GM21526 (cell line): ENCODE measurements at regions not wholly inside any gene's neighbourhood (a gene's known extent, or its start where the extent isn't known, plus 50 kb on each side); places are given as distances from the start of the nearest gene placed in this dataset.
"Not testable (repeated sequence)": the region's sequence is repeated elsewhere in the genome, so short reads cannot be mapped to it uniquely, and the experiment has no call there.

Source experiments
- ATAC-seq: cut with Tn5 transposase; IDR thresholded peaks from one replicate; pipeline ENCODE4 v1.9.1; 2021; ENCODE audit warnings: moderate library complexity; ENCODE audit not compliant: unreplicated experiment, low FRiP score

DNA sequence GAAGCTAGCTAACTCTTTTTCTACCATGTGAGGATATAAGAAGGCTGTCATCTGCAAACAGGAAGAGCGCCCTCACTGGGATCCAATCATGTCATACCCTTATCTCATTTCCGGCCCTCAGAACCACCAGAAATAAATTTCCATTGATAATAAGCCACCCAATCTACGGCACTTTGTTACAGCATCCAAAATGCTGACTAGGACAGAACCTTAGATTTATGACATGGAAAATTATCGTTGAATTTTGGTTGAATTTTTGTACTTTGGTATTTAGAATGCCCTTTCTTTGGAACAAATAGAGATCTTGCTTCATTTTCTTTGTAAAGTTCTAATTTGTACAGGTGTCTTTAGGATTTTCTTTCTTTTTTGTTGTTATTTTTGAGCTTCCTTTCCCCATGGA is 53.3 kb upstream of the CYLC2 start:
- no peak for ATAC-seq

DNA sequence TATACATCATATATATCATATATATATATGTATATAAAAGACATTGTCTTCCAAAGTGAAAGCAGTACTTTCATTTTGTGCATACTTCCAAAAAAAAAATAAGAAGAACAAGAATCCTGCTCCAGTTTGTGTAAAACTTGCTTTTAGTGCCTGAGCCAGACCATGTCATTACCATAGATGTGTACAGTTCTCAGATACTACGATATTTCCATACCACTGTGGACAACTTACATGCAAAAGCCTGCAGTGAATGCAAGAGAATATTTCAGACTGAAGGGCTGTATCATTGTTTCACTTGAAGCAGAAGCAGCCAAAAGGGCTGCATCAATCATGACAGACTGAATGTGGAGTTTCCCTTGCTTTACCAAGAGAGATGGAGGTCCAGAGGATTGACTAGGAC is 72.6 kb upstream of the CYLC2 start:
- ATAC-seq: no peak

DNA sequence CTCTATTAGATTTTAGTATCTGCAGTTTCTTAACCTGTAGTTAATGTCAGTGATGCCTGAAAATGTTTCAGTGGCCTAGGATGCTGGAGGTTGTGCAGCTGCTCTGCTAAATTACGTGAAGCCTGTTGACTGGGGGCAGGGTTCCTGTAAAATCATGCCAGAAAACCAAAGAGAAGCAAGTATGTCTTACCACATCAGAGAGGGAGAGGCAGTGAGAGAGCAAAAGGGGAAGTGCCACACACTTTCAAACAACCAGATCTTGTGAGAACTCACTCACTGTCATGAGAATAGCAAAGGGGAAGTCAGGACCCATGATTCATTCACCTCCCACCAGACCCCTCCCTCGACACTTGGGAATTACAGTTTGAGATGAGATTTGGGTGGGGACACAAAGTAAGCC is 83.9 kb upstream of the CYLC2 start:
- ATAC-seq: no peak

DNA sequence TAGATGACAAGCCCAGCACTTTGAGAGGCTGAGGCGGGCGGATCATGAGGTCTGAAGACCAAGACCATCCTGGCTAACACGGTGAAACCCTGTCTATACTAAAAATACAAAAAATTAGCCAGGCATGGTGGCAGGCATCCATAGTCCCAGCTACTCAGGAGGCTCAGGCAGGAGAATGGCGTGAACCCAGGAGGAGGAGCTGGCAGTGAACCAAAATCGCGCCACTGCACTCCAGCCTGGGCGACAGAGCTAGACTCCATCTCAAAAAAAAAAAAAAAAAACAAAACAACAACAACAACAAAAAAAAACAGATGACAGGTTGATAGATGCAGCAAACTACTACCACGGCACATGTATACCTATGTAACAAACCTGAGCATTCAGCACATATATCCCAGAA is 89.3 kb upstream of the CYLC2 start:
- not testable (repeated sequence) for ATAC-seq

DNA sequence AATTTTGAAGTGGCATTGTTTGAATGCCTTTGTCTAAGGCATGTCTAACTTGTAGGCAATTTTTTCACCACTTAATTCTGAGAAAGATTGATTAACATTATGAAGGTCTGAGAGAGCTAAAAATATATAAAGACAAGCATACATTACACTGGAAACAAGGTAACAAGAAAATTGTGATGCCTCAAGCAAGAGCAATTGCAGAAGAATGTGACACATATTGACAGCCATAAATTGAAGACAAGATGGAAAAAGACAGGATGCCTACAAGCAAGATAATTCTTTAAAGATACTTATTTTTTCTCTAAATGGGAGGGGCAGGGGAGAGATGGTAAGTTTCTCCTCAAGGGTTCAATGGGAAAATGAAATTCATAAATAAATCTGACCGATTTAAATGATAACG is 103.1 kb upstream of the CYLC2 start:
- ATAC-seq: no peak

DNA sequence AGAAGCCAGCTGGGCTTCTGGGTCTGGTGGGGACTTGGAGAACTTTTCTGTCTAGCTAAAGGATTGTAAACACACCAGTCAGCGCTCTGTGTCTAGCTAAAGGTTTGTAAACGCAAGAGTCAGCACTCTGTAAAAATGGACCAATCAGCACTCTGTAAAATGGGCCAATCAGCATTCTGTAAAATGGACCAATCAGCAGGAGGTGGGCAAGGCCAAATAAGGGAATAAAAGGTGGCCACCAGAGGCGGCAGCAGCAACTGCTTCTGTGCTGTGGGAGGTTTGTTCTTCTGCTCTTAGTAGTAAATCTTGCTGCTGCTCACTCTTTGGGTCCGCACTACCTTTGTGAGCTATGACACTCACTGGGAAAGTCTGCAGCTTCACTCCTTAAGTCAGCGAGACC is 106.4 kb upstream of the CYLC2 start:
- ATAC-seq: not testable (repeated sequence)

DNA sequence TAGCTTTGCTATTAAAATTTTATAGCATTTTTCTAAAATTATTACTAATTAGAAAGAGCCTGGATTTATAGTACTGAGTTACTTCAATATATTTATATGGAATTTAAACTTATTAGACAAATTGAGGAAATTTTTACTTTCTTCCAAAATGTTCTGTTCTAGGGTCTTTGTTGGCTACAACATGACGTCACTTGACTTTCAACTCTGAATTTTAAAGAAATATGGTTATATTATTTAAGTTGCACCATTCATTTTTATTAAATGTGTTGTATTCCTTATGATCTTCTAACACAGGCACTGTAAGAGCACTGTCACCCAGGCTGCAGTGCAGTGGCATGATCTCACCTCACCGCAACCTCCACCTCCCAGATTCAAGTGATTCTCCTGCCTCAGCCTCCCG is 119.4 kb upstream of the CYLC2 start:
- ATAC-seq: no peak

DNA sequence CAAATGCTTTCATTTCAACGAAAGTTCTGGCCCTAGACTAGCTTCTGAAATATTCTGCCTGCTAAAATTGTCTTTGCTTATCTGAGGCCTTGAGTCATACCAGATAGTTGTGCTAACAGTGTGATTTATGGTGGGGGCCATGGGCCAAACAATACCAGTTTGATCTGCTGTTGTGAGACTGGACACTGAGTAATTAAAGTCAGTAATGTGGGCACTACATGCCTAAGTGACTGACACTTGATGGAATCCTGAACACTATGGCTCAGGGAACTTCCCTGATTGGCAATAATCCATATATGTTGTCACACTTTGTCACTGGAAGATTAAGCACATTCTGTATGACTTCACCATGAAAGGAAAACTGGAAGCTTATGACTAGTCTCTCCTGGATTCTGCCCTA is 127.6 kb upstream of the CYLC2 start:
- no peak for ATAC-seq

DNA sequence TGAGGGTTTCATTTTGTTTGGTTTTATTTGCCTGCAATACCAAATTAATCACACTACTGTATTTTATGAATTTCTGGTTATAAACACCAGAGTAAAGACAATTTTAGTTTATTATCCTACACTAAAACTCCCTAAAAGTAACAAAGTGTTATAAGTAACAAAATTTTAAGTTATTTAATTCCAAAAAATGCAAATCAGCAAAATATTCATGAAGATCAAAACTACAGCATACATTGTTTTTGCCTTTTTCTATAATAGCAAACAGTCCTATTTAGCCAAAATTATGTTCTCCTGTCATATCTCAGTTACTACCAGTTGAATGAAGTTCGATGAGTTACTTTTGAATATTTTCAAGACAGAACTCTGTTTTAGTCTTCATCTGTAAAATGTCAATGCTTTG is 132.7 kb upstream of the CYLC2 start:
- ATAC-seq: no peak

DNA sequence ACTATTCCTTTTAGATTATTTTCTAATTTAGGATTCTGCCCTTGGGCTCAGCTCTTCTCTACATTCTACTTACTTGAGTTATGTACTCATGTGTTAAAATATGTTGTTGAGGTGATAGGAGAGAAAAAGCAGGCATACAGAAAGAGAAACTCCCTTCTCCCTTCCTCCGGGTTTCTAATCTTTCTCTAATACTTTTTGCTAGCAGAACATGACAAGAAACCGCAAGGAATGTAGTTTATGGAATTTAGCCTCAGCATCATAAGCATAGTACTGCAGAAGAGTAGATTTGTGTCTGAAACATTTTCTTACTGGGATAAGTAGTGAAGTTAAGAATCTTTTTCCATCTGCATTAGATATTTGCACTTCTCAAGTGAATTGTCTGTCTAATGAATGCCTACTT is 139.5 kb upstream of the CYLC2 start:
- ATAC-seq: no peak

DNA sequence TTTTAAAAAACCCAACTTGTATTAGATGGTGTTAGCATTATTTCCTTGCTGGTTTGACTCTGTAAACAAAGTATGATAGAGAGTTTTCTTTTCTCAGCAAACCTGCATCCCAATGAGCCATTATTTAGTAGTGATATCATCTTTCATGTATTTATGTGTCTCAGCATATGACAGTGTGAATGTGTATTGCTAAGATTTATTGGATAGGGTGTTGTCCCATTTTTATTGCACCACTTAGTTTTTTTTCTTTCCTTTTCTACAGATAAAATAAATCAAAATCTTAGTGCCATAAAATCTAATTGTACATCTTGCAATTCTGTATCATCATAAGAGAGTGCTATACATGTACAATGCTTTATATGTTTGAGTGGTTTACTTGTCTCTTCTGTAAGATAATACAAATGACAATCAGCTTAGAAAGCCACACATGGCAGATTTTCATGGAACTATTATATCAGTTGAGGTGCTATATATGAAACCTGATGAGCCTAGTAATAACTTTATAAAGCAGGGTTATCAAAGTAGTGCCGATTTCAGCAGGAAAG is 149.2 kb upstream of the CYLC2 start:
- no peak for ATAC-seq

DNA sequence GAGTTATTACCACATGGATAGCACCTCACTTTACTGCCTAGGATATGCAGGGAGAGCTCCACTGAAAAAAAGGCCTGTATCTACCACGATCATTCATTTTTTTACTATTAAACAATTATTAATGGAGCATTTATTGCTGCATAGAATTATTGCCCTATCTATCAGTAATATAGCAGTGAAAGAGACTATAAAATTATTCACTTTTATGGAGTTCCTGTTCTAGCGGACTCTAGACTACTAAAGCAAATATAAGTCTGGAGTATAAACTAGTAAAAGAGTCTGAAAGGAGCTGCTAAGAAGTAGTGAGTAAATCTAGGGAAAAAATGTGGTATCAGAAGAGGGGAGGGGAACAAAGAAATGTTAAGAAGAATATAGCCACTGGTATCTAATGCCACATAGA is 150.4 kb upstream of the CYLC2 start:
- ATAC-seq: no peak

DNA sequence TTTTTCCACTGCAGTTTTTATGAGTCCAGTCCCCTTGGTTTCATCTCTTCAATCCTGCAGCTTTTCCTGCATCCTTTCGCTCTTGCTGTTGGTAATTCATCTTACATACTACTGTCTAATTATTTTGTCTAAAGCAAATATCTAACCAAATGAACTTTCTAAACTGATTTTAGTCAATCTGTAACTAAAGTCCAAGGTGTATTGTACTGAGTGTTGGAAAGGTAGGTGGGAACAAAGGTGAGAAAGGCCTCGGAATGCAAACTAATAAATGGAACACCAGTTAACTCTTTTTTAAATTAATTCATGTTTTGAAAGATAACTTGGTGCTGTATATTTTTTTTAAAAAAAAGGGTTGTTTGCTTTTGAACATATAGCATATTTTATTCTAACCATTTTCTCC is 152.7 kb upstream of the CYLC2 start:
- no peak for ATAC-seq

DNA sequence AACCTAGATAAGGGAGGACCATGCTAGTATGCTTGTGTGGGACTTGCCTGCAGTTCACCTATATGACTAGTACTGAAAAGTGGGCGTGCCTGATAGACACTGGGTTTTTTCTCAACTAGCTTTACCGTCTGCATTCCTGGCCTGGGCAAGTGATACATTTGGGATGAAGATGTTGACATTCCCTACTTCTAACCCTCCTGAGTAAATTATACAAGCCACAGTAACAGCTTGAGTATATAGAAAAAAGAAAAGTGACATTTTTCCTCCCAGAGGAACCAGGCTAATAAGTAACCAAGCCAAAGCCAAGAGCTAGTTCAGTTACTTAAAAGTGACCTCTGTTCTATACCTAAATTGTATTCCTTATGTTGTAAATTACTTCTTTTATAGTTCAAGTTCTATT is 153.8 kb upstream of the CYLC2 start:
- ATAC-seq: no peak

DNA sequence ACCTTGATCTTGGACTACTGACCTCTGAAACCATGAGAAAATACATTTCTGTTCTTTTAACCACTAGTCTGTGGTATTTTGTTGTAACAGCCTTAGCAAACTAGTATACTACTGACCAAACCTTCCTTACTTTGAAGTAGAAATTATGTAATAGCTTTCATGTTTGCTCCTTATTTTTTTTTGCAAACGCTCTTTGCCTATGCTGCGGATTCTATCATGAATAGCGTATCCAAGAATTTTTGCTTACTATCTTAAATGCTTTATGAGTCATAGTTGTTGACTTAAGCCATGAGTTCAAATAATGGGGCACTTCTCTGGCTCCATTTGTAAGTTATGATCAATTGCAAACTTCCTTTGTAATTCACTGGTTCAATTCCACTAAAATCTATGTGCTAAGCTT is 154.8 kb upstream of the CYLC2 start:
- ATAC-seq: no peak

DNA sequence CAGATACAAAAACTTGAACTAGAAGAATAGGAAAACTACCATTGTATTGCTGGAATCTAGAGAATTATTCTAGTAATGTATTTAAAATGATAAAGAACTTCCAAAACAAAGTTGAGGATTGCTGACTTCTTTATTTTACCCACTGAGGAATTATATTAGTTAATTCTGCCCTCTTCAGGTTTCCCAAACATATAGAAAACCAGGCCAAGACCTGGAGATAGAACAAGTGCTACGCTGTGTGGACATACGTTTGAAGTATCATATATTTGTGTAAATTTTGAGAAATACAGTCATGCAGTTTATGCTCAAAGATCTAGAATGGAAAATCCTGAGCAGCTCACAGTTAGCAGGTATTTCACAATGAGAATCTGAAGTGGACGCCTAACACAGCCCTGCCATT is 162.3 kb upstream of the CYLC2 start:
- ATAC-seq: no peak

DNA sequence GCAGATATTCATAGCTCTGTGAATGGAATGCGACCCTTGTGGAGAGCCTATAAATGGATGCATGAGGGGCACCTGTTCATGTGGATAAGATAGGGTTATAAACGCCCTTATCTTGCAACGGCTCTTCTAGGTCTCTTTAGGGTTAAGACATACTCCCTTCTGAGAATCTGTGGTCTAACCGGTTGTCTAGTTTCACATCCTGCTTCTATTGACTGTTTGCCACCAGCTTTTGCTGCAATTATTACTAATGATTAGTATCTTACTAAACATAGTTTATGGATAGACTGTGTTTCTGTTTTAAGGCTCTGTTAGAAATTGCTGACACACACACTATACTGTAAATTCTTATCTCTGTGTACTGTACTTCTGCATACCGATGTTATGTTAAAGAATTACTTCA is 198.9 kb upstream of the CYLC2 start:
- no peak for ATAC-seq

DNA sequence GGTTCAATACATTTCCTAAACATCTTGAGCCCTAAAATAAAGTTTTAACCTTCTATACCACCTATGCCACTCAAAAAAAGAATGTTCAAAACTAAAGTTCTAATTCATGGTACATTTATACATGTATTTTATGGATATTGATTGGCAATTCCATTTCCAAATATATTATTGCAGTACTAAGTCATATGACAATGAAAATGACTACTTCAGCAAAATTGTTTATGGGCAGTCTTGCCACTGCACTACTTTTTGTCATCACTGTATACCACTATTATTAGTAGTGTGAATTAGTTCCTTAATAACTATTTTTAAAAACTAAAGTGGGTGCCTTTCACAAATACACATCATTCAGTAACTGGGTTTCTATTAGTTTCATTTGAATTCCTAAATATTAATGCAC is 199.6 kb upstream of the CYLC2 start:
- no peak for ATAC-seq

DNA sequence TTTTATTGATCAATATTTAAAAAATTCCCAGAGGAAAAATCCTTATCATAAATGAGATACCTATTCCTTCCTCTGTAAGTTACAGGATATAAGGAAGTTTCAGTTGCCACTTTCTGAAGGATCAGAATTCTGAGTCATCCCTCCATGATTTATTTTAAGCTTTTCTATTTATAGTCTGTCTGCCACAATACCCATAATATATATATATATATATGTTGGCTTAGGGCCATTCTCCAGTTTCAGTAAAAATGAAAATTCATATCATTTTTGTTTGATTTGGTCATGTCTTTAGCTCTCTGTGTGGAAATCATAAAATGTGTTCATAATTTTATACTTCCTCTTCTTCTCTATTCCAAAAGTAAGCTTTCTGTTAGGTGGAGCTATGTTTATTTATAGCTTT is 215.8 kb upstream of the CYLC2 start:
- ATAC-seq: no peak

DNA sequence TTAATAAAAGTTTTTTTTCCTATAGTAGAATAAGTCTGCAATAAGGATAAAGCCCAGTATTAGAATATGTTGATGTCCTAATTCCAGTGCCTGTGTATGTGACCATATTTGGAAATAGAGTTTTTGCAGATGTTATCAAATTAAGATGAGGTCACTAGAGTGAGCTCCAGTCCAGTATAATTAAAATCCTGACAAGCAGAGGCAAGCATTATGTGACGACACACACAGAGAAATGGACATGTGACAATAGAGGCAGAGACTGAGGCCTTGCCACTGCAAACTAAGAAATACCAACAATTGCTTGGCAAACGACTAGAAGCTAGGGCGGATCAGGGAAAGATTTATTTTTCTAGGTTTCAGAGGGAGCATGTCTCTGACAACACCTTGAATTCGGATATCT is 216.4 kb upstream of the CYLC2 start:
- ATAC-seq: no peak

DNA sequence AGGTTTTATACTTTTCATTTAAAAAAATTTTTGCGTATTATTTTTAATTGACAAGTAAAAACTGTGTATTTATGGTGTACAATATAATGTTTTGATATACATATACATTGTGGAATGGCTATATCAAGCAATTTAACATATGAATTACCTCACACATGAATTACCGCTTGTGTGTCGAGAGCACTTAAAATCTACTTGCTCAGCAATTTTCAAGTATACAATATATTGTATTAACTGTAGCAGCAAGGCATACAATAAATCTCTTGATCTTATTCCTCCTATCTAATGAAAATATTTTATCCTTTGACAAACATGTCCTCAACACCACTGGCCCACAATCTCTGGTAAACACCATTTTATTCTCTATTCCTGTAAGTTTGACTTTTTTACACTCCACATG is 224.4 kb upstream of the CYLC2 start:
- no peak for ATAC-seq

DNA sequence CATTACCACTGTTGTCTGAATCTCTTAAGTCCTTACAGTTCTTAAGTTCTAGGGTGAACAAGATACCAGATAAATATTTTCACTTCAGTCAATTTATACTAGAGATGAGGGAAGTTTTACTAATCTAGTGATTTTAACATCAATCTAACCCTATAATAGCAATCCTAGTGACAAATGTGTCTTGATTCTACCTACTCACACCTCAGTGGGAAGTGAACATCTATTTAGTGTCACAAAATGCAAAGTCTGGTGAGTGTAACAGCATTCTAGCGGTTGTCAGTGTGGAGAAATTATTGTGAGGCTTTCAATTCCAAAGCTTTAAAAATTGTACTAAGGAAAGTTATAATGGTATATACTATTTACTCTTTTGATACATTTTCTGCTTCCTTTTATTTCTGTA is 225.8 kb upstream of the CYLC2 start:
- ATAC-seq: no peak

DNA sequence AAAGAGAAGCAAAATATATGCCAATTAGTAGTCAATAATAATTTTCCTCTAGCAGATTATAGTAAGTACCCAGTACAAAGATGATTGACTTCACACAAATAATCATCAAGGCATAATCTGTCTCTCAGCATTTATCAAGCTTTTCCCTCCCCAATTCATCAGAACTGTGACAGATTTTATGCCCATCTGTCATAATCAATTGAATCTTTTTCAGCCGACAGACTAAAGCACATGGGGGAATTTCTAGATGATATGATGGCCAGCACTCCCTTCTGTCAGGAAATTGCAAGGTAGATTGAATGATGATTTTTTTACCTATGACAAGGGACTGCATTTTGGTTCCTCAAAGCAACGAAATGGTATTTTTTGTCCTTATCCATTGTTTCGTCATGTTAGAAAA is 227.1 kb upstream of the CYLC2 start:
- ATAC-seq: no peak

DNA sequence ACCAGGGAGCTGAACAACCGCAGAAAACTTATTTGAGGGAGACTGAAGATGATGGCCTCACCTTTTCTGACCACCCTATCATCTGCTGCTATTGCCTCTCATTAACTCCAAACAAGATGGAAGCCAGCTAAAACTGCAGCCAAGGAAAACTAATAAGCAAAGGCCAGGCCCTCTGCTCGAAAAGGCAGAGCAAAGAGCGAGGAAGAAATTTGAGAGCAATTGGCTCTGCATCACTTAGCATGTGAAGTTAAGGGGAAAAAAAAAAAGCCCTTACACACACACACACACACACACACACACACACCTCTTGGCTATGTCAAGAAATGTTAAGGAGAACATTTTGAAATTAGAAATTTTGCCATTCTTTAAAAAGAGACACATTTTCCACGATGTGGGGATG is 228.1 kb upstream of the CYLC2 start:
- no peak for ATAC-seq
